Activated CD8-positive, alpha-beta T cell treated with anti-CD3 and anti-CD28 coated beads for 36 hours (primary cell): ENCODE measurements at regions not wholly inside any gene's neighbourhood (a gene's known extent, or its start where the extent isn't known, plus 50 kb on each side); places are given as distances from the start of the nearest gene placed in this dataset.

Source experiments
- ATAC-seq: fragments of 200-7000 bp; cut with Tn5 transposase; one replicate; pipeline ENCODE4 v1.10.0; 2021; ENCODE audit warnings: mild to moderate bottlenecking, moderate library complexity
- CTCF ChIA-PET: fragments of 350-600 bp; sonication (Branson Sonifier 250); formaldehyde crosslinking; loops from one replicate; lab custom pipeline; 2021; ENCODE audit warnings: antibody characterized with exemption; lab: Charles Lee
- POLR2A ChIA-PET: fragments of 350-600 bp; sonication (Branson Sonifier 250); formaldehyde crosslinking; loops from one replicate; lab custom pipeline; 2021; ENCODE audit warnings: antibody characterized with exemption; lab: Charles Lee
- DNase-seq: peaks from one replicate; pipeline ENCODE4 v3.0.0-alpha.2; 2020
- H3K27ac Mint-ChIP-seq: one replicate; pipeline ENCODE4 v1.8.0; 2021; ENCODE audit warnings: mild to moderate bottlenecking, mixed read lengths
- H3K27me3 Mint-ChIP-seq: one replicate; pipeline ENCODE4 v1.8.0; 2021; ENCODE audit warnings: mixed read lengths
- H3K36me3 Mint-ChIP-seq: one replicate; pipeline ENCODE4 v1.8.0; 2021; ENCODE audit warnings: low read depth, mixed read lengths
- H3K4me1 Mint-ChIP-seq: one replicate; pipeline ENCODE4 v1.8.0; 2021; ENCODE audit warnings: low read depth, mixed read lengths
- H3K4me3 Mint-ChIP-seq: one replicate; pipeline ENCODE4 v1.8.0; 2021; ENCODE audit warnings: mild to moderate bottlenecking, moderate library complexity, mixed read lengths
- H3K9me3 Mint-ChIP-seq: one replicate; pipeline ENCODE4 v1.8.0; 2021; ENCODE audit warnings: mixed read lengths
- intact Hi-C: fragments of 100-400 bp; cut with micrococcal nuclease; formaldehyde crosslinking; loops from one replicate; pipeline ENCODE4 v1.10.0; 2022
- TF ChIP-seq, protein P1 (sequence below): fragments of 200-600 bp; IDR thresholded peaks from one replicate; pipeline ENCODE4 v1.8.0; 2022; ENCODE audit warnings: antibody characterized with exemption, mild to moderate bottlenecking

DNA sequence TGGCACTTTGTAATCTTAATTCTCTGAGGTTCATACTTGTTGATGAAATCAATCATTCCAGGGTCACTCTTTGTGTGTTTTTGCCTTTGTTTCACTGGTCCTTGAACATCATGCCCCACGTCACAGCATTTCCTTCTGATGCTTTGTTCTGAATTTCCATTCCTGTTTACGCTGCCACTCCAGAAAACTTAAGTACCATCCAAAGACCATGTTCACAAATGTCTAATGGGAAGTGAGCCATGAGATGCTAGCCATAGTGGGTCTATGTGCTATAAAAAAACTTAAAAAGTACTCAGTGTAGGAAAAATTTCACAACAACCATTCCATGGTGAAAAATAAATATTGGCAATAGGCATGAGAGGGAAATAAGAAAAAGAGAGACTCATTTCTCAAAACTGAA, 232.0 kb downstream of the IBTK start:
- DNase-seq (no peak), ATAC-seq (no peak)
- ChIA-PET CTCF (no interaction called here), POLR2A (no interaction called here)
- no peaks in the 10 kb centered on the region for H3K27me3 Mint-ChIP-seq
- H3K4me1 Mint-ChIP-seq, result no peaks in the 10 kb centered on the region
- TF ChIP-seq, protein P1, sequence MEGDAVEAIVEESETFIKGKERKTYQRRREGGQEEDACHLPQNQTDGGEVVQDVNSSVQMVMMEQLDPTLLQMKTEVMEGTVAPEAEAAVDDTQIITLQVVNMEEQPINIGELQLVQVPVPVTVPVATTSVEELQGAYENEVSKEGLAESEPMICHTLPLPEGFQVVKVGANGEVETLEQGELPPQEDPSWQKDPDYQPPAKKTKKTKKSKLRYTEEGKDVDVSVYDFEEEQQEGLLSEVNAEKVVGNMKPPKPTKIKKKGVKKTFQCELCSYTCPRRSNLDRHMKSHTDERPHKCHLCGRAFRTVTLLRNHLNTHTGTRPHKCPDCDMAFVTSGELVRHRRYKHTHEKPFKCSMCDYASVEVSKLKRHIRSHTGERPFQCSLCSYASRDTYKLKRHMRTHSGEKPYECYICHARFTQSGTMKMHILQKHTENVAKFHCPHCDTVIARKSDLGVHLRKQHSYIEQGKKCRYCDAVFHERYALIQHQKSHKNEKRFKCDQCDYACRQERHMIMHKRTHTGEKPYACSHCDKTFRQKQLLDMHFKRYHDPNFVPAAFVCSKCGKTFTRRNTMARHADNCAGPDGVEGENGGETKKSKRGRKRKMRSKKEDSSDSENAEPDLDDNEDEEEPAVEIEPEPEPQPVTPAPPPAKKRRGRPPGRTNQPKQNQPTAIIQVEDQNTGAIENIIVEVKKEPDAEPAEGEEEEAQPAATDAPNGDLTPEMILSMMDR, result no peak
- H3K9me3 Mint-ChIP-seq, result peaks cover 4% of the 10 kb centered on the region
- intact Hi-C loops, result no loop called here
- no peak overlapping the region for H3K4me3 Mint-ChIP-seq
- H3K36me3 Mint-ChIP-seq, result no peaks in the 10 kb centered on the region
- H3K27ac Mint-ChIP-seq, result no peak overlapping the region

DNA sequence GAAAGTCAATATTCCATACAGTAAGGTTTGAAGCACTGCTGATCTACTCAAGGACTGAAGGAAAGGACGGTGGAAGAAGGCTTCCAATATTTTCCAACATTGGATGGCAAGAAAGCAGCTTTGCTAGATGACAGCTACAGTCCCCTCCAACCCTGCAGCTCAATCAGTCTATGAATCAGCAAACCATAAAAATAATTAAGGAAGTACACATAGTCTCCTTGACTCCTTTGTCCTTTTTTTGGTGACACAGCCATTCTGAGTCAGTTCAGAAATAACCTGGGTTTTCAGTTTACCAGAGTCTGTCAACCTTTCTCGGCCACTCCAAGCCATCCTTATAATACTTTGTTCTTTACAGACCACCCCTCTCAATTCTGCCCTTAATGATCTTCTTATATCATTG, 232.5 kb downstream of the IBTK start:
- Mint-ChIP-seq H3K4me3 (no peak overlapping the region), H3K4me1 (no peaks in the 10 kb centered on the region), H3K9me3 (peaks cover 4% of the 10 kb centered on the region), H3K27ac (no peak overlapping the region), H3K27me3 (no peaks in the 10 kb centered on the region), H3K36me3 (no peaks in the 10 kb centered on the region)
- ATAC-seq (no peak), DNase-seq (no peak)
- intact Hi-C loops, result no loop called here
- TF ChIP-seq, protein P1, result no peak
- ChIA-PET POLR2A (no interaction called here), CTCF (no interaction called here)

DNA sequence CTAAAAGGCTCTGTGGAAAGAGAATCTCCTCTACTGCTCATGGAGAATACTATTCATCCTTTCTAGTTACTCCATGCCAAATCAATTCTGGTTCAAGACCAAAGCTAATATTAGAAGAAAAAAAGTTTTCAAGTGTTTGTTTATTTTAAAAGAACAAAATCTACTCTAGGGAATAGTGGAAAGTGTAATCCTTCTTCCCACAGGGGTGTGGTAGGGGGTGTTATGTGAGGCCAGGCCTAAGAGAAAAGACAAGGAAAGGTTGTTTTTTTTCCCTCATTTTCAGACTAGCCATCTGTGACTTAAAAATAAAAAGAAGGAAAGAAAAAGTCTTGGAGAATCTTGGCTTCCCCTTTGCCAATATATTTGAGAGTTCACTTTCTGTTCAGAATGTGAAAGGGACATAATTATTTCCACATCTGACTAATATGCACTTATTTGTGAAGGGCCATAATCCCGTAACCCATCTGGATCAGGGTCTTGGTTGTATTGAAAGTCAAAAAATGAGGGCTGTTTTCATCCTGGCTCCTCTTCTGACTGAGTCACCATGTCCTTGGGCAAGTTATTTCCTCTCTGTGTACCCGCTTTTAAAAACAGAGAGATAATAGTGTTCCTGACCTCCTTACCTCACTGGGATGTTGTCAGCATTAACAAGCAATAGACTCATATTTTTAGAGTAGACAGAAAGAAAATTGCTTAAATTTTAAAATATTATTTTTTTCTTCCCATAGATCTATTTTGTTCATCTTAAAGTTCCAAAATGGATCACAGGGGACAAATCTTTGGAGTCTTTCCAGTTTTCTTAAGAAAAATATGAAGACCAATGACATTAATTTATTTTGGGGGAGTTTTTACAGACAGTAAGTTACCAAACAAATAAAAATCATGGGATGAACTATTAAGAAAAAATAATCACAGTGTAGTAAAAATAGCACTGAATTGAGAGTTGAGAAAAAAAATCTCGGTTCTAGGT, 233.7 kb downstream of the IBTK start:
- Mint-ChIP-seq H3K27me3 (no peaks in the 10 kb centered on the region), H3K4me1 (no peaks in the 10 kb centered on the region), H3K4me3 (no peak overlapping the region), H3K9me3 (peaks cover 4% of the 10 kb centered on the region), H3K27ac (no peak overlapping the region), H3K36me3 (no peaks in the 10 kb centered on the region)
- POLR2A ChIA-PET, result no interaction called here
- intact Hi-C loops, result no loop called here
- CTCF ChIA-PET, result no interaction called here
- no peak for DNase-seq
- ATAC-seq, result no peak
- TF ChIP-seq, protein P1, result no peak

DNA sequence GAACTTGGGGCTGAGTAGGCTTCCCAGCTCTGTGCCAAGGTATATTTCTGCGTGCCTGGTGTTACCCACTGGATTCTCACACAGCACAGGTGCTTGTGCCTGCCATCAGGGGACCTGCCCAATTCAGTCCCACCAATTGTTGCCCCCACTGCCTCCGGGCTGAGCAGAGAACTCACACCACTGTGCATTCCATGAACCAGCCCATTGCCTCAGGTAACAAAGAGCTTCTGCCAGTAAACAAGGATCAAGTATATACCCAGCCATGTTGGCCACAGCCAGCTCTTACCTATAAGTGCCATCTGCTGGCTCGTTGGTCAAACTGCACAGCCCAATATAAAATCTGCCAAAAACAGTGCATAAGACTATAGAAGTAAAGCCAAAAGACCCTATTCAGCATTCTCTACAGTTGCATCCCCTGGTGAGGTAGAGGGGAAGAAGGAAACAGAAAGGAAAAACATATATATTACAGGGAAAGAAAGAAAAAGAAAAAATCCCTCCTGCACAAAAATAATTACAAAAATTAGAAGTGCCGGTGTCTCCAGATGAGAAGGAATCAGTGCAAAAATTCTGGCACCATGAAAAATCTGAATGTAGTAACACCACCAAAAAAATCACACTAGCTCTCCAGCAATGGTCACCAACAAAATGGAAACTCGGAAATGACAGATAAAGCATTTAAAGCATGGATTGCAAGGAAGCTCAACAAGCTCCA, 241.4 kb downstream of the IBTK start:
- Mint-ChIP-seq H3K4me1 (no peaks in the 10 kb centered on the region), H3K9me3 (peaks cover 14% of the 10 kb centered on the region), H3K27me3 (no peaks in the 10 kb centered on the region), H3K4me3 (no peak overlapping the region), H3K36me3 (no peaks in the 10 kb centered on the region), H3K27ac (no peak overlapping the region)
- ATAC-seq, result peak; percentile 39
- peak; percentile 4 for DNase-seq
- CTCF ChIA-PET, result interaction anchor here (1.1 kb wide), 2 partner anchors 12 to 21 kb away, joined by 3 read pairs; no protein-coding TSS in a partner anchor
- intact Hi-C loops, result no loop called here
- POLR2A ChIA-PET, result no interaction called here
- TF ChIP-seq, protein P1, result peak; percentile 39

DNA sequence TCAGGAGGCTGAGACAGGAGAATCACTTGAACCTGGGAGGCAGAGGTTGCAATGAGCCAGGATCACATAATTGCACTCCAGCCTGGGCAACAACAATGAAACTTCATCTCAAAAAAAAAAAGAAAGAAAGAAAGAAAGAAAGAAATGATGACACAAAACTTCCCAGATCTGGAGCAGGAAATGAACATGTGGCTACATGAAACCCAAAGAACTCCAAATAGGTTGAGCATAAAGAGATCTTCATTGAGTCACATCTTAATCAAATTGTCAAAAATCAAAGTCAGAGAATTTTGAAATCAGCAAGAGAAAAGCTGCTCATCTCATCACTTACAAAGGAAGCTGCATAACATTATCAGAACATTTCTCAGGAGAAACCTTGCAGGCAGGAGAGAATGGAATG, 247.0 kb downstream of the IBTK start:
- intact Hi-C loops, result no loop called here
- H3K36me3 Mint-ChIP-seq, result no peaks in the 10 kb centered on the region
- no peaks in the 10 kb centered on the region for H3K4me1 Mint-ChIP-seq
- no peaks in the 10 kb centered on the region for H3K9me3 Mint-ChIP-seq
- DNase-seq, result no peak
- no peaks in the 10 kb centered on the region for H3K27me3 Mint-ChIP-seq
- no peak overlapping the region for H3K4me3 Mint-ChIP-seq
- CTCF ChIA-PET, result no interaction called here
- no peak overlapping the region for H3K27ac Mint-ChIP-seq
- POLR2A ChIA-PET, result no interaction called here
- TF ChIP-seq, protein P1, result no peak
- ATAC-seq, result no peak
